Naive B cell (primary cell): ENCODE measurements at regions not wholly inside any gene's neighbourhood (a gene's known extent, or its start where the extent isn't known, plus 50 kb on each side); places are given as distances from the start of the nearest gene placed in this dataset.

Source experiments
- ATAC-seq, 2 donors: fragments of 150-1000 bp; cut with Tn5 transposase; 2 replicates each; pipeline ENCODE4 v1.10.0; 2021; ENCODE audit warnings: low read depth in 2 of 2, mild to moderate bottlenecking in 2 of 2, moderate library complexity in 2 of 2
- DNase-seq: peaks from one replicate; pipeline ENCODE4 v3.0.0; 2022
- H3K27ac Mint-ChIP-seq, 6 donors: one replicate each; pipeline ENCODE4 v1.8.0; 2020 to 2022; ENCODE audit warnings: mild to moderate bottlenecking in 6 of 6, mixed read lengths in 6 of 6, moderate library complexity in 5 of 6, inconsistent platforms in 2 of 6
- H3K27me3 Mint-ChIP-seq, 3 donors: one replicate each; pipeline ENCODE4 v1.8.0; 2021 to 2022; ENCODE audit warnings: mixed read lengths in 3 of 3, mild to moderate bottlenecking in 1 of 3
- H3K36me3 Mint-ChIP-seq, 2 donors: one replicate each; pipeline ENCODE4 v1.8.0; 2020 to 2022; ENCODE audit warnings: mixed read lengths in 2 of 2, inconsistent platforms in 1 of 2, mild to moderate bottlenecking in 1 of 2
- H3K4me1 Mint-ChIP-seq, 3 donors: one replicate each; pipeline ENCODE4 v1.8.0; 2020 to 2022; ENCODE audit warnings: mixed read lengths in 3 of 3, inconsistent platforms in 1 of 3, mild to moderate bottlenecking in 1 of 3, moderate library complexity in 1 of 3
- H3K4me3 Mint-ChIP-seq, 8 donors: one replicate each; pipeline ENCODE4 v1.8.0; 2020 to 2022; ENCODE audit warnings: mild to moderate bottlenecking in 8 of 8, mixed read lengths in 8 of 8, moderate library complexity in 8 of 8, inconsistent platforms in 2 of 8
- H3K9me3 Mint-ChIP-seq, 7 donors: one replicate each; pipeline ENCODE4 v1.8.0; 2020 to 2022; ENCODE audit warnings: mixed read lengths in 7 of 7, mild to moderate bottlenecking in 5 of 7, inconsistent platforms in 2 of 7, moderate library complexity in 1 of 7

DNA sequence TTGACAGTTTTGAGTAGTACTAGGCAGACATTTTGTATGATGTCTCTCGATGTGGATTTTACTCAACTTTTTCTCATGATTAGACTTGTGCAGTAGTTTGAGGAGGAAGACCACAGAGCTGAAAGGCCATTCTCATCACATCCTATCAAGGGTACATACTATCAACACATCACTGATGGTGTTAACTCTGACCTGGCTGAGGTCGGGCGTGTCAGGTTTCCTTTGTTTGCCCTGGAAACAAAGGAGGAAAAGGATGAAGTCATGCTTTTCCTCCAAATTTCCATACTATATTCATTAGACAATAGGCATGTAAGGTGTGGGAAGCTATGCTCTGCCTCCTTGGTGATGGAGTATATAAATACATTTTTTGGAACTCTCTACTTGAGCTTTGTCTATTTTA lies 211.1 kb downstream of the DSEL start:
- Mint-ChIP-seq H3K27ac (no peak overlapping the region), H3K27me3 (no peaks in the 10 kb centered on the region), H3K9me3 (peaks cover 2 to 18% (median 8%) of the 10 kb centered on the region in 7 donors), H3K4me3 (no peak overlapping the region), H3K36me3 (no peaks in the 10 kb centered on the region), H3K4me1 (no peaks in the 10 kb centered on the region)
- DNase-seq (no peak), ATAC-seq (no peak)

- H3K4me1 Mint-ChIP-seq: no peaks in the 10 kb centered on the region
- no peak for ATAC-seq
- no peaks in the 10 kb centered on the region for H3K36me3 Mint-ChIP-seq
- H3K9me3 Mint-ChIP-seq: peaks cover 4 to 26% (median 16%) of the 10 kb centered on the region in 7 donors
- H3K4me3 Mint-ChIP-seq: no peak overlapping the region
- H3K27ac Mint-ChIP-seq: no peak overlapping the region
- DNase-seq: no peak
- H3K27me3 Mint-ChIP-seq: no peaks in the 10 kb centered on the region
Measured at GRCh38 chr18:67302043-67302442, 214.5 kb downstream of the DSEL start.

DNA sequence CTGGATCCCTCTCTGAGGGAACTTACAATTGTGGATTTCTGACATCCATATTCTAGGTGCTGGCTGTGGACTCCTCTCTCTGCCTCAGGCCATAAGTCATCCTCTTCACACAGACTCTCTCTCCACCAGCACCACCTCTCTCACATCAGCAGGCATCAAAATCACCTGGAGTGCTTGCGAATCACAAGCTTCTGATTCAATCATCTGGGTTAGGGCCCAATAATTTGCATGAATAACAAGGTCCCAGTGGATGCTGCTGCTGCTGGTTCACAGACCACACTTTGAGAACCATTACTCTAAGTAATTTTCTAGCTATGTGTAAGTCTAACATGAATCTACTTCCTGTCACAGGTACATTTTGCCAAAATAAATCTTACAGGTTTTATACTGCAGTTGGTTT lies 214.9 kb downstream of the DSEL start:
- DNase-seq (no peak), ATAC-seq (no peak)
- peaks cover 4 to 26% (median 16%) of the 10 kb centered on the region in 7 donors for H3K9me3 Mint-ChIP-seq
- H3K27ac Mint-ChIP-seq: no peak overlapping the region
- H3K36me3 Mint-ChIP-seq: no peaks in the 10 kb centered on the region
- H3K4me3 Mint-ChIP-seq: no peak overlapping the region
- H3K4me1 Mint-ChIP-seq: no peaks in the 10 kb centered on the region
- no peaks in the 10 kb centered on the region for H3K27me3 Mint-ChIP-seq

- no peak overlapping the region for H3K27ac Mint-ChIP-seq
- no peaks in the 10 kb centered on the region for H3K27me3 Mint-ChIP-seq
- DNase-seq (peak; percentile 23), ATAC-seq (no peak)
- H3K4me3 Mint-ChIP-seq: peak overlapping the region in 1 of 8 donors; percentile 22
- peaks cover 6 to 26% (median 16%) of the 10 kb centered on the region in 7 donors for H3K9me3 Mint-ChIP-seq
- H3K4me1 Mint-ChIP-seq: no peaks in the 10 kb centered on the region
- no peaks in the 10 kb centered on the region for H3K36me3 Mint-ChIP-seq
Measured at GRCh38 chr18:67300498-67300897, 216.0 kb downstream of the DSEL start.

DNA sequence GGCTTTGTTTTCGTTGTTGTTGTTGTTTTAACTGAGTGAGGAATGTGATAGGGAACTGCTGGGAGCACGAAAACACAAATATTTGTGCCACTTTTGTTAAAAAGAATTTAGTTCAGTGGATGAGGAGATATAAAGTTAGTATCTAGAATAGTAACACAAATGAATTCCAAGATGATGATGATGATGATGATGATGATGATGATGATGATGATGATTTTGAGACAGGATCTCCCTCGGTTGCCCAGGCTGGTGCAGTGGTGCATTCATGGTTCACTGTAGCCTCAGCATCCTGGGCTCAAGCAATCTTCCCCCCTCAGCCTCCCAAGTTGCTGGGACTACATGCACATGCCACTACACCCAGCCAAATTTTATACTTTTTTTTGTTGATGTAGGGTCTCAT lies 223.7 kb downstream of the DSEL start:
- no peaks in the 10 kb centered on the region for H3K27me3 Mint-ChIP-seq
- ATAC-seq (no peak), DNase-seq (no peak)
- no peaks in the 10 kb centered on the region for H3K36me3 Mint-ChIP-seq
- H3K9me3 Mint-ChIP-seq: peaks cover 0 to 11% (median 3%) of the 10 kb centered on the region in 7 donors
- peak overlapping the region in 1 of 6 donors; percentile 12 for H3K27ac Mint-ChIP-seq
- H3K4me1 Mint-ChIP-seq: no peaks in the 10 kb centered on the region
- no peak overlapping the region for H3K4me3 Mint-ChIP-seq

DNA sequence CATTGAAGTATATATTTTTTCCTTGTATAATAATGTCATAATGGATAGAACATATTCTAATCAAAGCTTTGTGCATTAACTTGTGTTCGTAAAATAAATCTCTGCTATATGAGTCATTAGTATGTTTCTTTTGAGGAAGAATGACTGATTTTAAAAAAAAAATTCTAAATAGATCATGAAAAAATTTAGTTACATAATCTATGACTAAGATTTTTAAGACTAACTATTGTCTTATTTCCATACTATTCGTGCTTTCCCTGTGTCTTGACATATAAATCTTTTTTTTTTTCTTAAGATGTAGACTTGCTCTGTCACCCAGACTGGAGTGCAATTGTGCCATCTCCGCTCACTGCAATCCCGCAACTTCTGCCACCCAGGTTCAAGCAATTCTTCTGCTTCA lies 226.1 kb downstream of the DSEL start:
- peaks cover 0 to 9% (median 3%) of the 10 kb centered on the region in 7 donors for H3K9me3 Mint-ChIP-seq
- no peaks in the 10 kb centered on the region for H3K36me3 Mint-ChIP-seq
- ATAC-seq: no peak

GRCh38 chr18:67285583-67285982 lies 230.9 kb downstream of the DSEL start:
- H3K36me3 Mint-ChIP-seq: no peaks in the 10 kb centered on the region
- DNase-seq: no peak
- H3K9me3 Mint-ChIP-seq: no peaks in the 10 kb centered on the region
- no peaks in the 10 kb centered on the region for H3K4me1 Mint-ChIP-seq
- no peak overlapping the region for H3K27ac Mint-ChIP-seq
- no peaks in the 10 kb centered on the region for H3K27me3 Mint-ChIP-seq
- no peak overlapping the region for H3K4me3 Mint-ChIP-seq
- ATAC-seq: no peak

More for the DNA sequence above, 226.1 kb downstream of the DSEL start:
- Mint-ChIP-seq H3K27me3 (no peaks in the 10 kb centered on the region), H3K27ac (no peak overlapping the region), H3K4me1 (no peaks in the 10 kb centered on the region), H3K4me3 (no peak overlapping the region)
- DNase-seq: no peak

DNA sequence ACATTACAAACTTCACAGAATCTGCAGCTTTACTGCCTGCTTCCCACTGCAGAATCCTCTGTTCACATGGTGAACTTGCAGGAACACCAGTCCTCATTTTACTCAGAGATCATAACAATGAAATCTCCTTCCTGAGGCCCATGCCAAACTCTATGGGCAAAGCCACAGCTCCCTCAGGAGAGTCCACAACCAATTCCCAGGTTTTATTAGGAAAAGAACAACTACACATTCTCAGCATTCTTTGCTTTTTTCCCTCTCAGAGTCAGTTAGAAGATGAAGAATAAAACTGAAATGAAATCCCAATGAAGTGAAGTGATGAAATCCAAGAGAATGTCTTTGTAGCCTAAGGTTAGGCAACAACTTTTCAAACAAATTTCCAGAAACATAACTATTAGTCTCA lies 233.7 kb downstream of the DSEL start:
- Mint-ChIP-seq H3K27me3 (no peaks in the 10 kb centered on the region), H3K36me3 (no peaks in the 10 kb centered on the region), H3K9me3 (no peaks in the 10 kb centered on the region), H3K4me3 (no peak overlapping the region), H3K4me1 (no peaks in the 10 kb centered on the region), H3K27ac (no peak overlapping the region)
- ATAC-seq (no peak), DNase-seq (no peak)

DNA sequence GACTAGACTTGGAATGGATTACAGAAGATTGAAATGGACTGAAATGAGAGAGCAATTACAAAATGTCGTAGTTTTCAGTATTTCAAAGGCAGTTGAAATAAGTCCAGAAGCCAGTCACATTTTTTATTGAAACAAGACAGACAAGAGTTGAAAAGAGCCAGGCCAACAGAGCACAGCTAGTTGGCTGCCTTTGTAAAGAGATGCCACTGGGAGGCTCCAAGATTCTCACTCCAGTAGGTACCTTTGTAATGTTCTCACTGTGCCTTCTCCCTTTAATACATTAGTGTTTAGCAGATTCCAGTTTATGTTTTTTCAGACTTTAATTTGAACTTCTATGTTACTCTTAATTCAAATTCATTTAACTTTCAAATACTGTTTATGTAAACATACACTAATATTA lies 234.8 kb downstream of the DSEL start:
- no peaks in the 10 kb centered on the region for H3K36me3 Mint-ChIP-seq
- no peaks in the 10 kb centered on the region for H3K4me1 Mint-ChIP-seq
- no peak overlapping the region for H3K27ac Mint-ChIP-seq
- DNase-seq (no peak), ATAC-seq (no peak)
- no peak overlapping the region for H3K4me3 Mint-ChIP-seq
- no peaks in the 10 kb centered on the region for H3K27me3 Mint-ChIP-seq
- no peaks in the 10 kb centered on the region for H3K9me3 Mint-ChIP-seq

DNA sequence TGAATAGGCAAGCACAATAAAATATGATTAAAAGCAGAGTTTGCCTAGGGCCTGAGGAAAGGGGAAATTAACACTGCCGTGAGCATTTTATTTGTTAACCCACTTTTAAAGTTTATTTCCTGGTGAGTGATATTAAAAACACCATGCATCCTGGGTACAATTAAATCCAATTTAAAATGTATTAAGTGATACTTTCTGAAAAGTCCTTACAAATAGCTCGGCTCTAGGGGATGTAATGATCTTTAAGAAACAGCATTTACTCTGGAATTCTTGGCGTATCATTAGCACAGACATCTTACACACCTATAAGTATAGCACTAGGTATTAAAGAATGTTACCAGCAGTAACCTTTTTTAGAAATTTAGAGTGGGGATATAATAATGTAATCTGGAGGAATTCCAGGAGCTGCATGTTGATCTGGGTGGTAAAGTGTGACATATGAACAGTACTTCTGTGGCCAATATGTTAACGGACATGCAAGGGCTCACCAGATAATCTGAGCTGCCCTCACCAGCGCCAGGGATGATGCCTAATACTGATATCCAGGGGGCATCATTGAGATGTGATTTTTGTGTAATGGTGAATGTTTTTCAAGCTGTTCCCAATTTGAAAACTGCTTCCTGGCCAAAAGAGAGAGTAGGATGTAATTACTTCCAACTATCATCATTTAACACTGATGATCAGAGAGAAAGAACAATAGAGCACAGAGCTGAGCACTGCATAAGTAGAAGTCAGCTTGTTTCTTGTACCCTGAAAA lies 235.9 kb downstream of the DSEL start:
- no peak for DNase-seq
- Mint-ChIP-seq H3K9me3 (no peaks in the 10 kb centered on the region), H3K36me3 (no peaks in the 10 kb centered on the region), H3K27ac (no peak overlapping the region), H3K4me1 (no peaks in the 10 kb centered on the region), H3K27me3 (no peaks in the 10 kb centered on the region), H3K4me3 (no peak overlapping the region)
- no peak for ATAC-seq

- H3K4me1 Mint-ChIP-seq: no peaks in the 10 kb centered on the region
- H3K9me3 Mint-ChIP-seq: no peaks in the 10 kb centered on the region
Measured at GRCh38 chr18:67279988-67280387, 236.5 kb downstream of the DSEL start.

GRCh38 chr18:67278984-67279383 lies 237.5 kb downstream of the DSEL start:
- Mint-ChIP-seq H3K27ac (no peak overlapping the region), H3K4me3 (no peak overlapping the region), H3K27me3 (no peaks in the 10 kb centered on the region), H3K36me3 (no peaks in the 10 kb centered on the region), H3K4me1 (no peaks in the 10 kb centered on the region), H3K9me3 (no peaks in the 10 kb centered on the region)
- DNase-seq: no peak
- no peak for ATAC-seq

More at GRCh38 chr18:67279988-67280387, 236.5 kb downstream of the DSEL start:
- H3K4me3 Mint-ChIP-seq: no peak overlapping the region
- no peak for DNase-seq
- no peak overlapping the region for H3K27ac Mint-ChIP-seq
- no peak for ATAC-seq
- no peaks in the 10 kb centered on the region for H3K36me3 Mint-ChIP-seq
- no peaks in the 10 kb centered on the region for H3K27me3 Mint-ChIP-seq

DNA sequence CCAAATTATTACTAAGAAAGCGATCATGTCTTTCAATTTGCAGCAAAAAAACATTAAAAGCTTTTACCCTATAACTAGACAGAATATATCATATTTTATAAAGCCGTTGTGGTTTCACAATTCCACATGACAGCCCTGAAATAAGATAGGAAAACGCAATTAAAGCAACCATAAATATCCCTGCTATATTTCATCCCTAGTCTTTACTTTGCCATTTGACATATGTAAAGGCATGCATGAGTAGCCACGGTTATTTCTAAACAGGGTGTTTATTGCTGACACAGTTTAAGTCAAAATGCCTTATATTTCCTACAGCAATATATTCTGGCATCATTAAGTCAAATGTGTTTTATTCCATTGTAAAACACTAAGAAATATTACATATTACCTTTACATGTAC lies 239.9 kb downstream of the DSEL start:
- H3K4me3 Mint-ChIP-seq: no peak overlapping the region
- no peak for DNase-seq
- no peaks in the 10 kb centered on the region for H3K4me1 Mint-ChIP-seq
- no peaks in the 10 kb centered on the region for H3K36me3 Mint-ChIP-seq
- no peak overlapping the region for H3K27ac Mint-ChIP-seq
- peaks cover 0 to 3% (median 0%) of the 10 kb centered on the region in 7 donors for H3K9me3 Mint-ChIP-seq
- ATAC-seq: no peak
- H3K27me3 Mint-ChIP-seq: no peaks in the 10 kb centered on the region

GRCh38 chr18:67273288-67273687 lies 243.2 kb downstream of the DSEL start:
- DNase-seq: no peak
- Mint-ChIP-seq H3K27me3 (no peaks in the 10 kb centered on the region), H3K4me1 (no peaks in the 10 kb centered on the region), H3K9me3 (peaks cover 0 to 3% (median 0%) of the 10 kb centered on the region in 7 donors), H3K27ac (no peak overlapping the region), H3K36me3 (no peaks in the 10 kb centered on the region), H3K4me3 (no peak overlapping the region)
- no peak for ATAC-seq

GRCh38 chr18:67269206-67269605 lies 247.3 kb downstream of the DSEL start:
- Mint-ChIP-seq H3K27ac (no peak overlapping the region), H3K4me1 (no peaks in the 10 kb centered on the region), H3K9me3 (peaks cover 0 to 3% (median 0%) of the 10 kb centered on the region in 7 donors), H3K27me3 (peaks cover 0 to 7% (median 0%) of the 10 kb centered on the region in 3 donors), H3K36me3 (no peaks in the 10 kb centered on the region), H3K4me3 (peak overlapping the region in 1 of 8 donors; percentile 36)
- DNase-seq (no peak), ATAC-seq (no peak)
